IPS-18c (cell line): ENCODE measurements at regions not wholly inside any gene's neighbourhood (a gene's known extent, or its start where the extent isn't known, plus 50 kb on each side); places are given as distances from the start of the nearest gene placed in this dataset.
A peak's percentile ranks its signal among the peaks of the same experiment; 100 is the strongest.

Experiments
- H3K4me3 ChIP-seq: 2 replicates; pipeline ENCODE4 v1.7.0; 2013; ENCODE audit warnings: low read depth, mild to moderate bottlenecking, low read length, moderate library complexity; ENCODE audit not compliant: insufficient read depth
- H3K9me3 ChIP-seq: one replicate; pipeline ENCODE4 v1.6.1; 2013; ENCODE audit warnings: mild to moderate bottlenecking, low read length, moderate library complexity; ENCODE audit not compliant: control insufficient read depth, insufficient read depth

GRCh38 chr14:26233118-26233517, 364.7 kb downstream of the NOVA1 start:
- no peak overlapping the region for H3K4me3 ChIP-seq

GRCh38 chr14:26218861-26219260, 379.0 kb downstream of the NOVA1 start:
- no peaks in the 10 kb centered on the region for H3K9me3 ChIP-seq
- H3K4me3 ChIP-seq = no peak overlapping the region

More at GRCh38 chr14:26233118-26233517, 364.7 kb downstream of the NOVA1 start:
- H3K9me3 ChIP-seq = no peaks in the 10 kb centered on the region

GRCh38 chr14:26217778-26218177, 380.1 kb downstream of the NOVA1 start:
- no peaks in the 10 kb centered on the region for H3K9me3 ChIP-seq
- H3K4me3 ChIP-seq = no peak overlapping the region

GRCh38 chr14:26216786-26217185, 381.0 kb downstream of the NOVA1 start:
- Histone ChIP-seq H3K4me3 (no peak overlapping the region), H3K9me3 (no peaks in the 10 kb centered on the region)

GRCh38 chr14:26213846-26214575, 383.8 kb downstream of the NOVA1 start:
- Histone ChIP-seq H3K4me3 (no peak overlapping the region), H3K9me3 (no peaks in the 10 kb centered on the region)

GRCh38 chr14:26209699-26210098, 388.1 kb downstream of the NOVA1 start:
- Histone ChIP-seq H3K9me3 (no peaks in the 10 kb centered on the region), H3K4me3 (no peak overlapping the region)

- H3K4me3 ChIP-seq = no peak overlapping the region
- no peaks in the 10 kb centered on the region for H3K9me3 ChIP-seq
These were observed 391.2 kb downstream of the NOVA1 start for GRCh38 chr14:26206640-26207039.

- no peaks in the 10 kb centered on the region for H3K9me3 ChIP-seq
- H3K4me3 ChIP-seq = peak overlapping the region; percentile 49
These were observed 392.9 kb downstream of the NOVA1 start for GRCh38 chr14:26204728-26205479.

GRCh38 chr14:26204366-26204727, 393.5 kb downstream of the NOVA1 start:
- no peaks in the 10 kb centered on the region for H3K9me3 ChIP-seq
- no peak overlapping the region; the same call in 1 of the 2 replicates for H3K4me3 ChIP-seq

GRCh38 chr14:26200687-26201086, 397.1 kb downstream of the NOVA1 start:
- no peak overlapping the region for H3K4me3 ChIP-seq
- no peaks in the 10 kb centered on the region for H3K9me3 ChIP-seq

- H3K4me3 ChIP-seq = no peak overlapping the region
- no peaks in the 10 kb centered on the region for H3K9me3 ChIP-seq
These were observed 398.1 kb downstream of the NOVA1 start for GRCh38 chr14:26199590-26200370.

- H3K9me3 ChIP-seq = no peaks in the 10 kb centered on the region
- no peak overlapping the region for H3K4me3 ChIP-seq
These were observed 398.7 kb downstream of the NOVA1 start for GRCh38 chr14:26199096-26199495.

- Histone ChIP-seq H3K9me3 (no peaks in the 10 kb centered on the region), H3K4me3 (no peak overlapping the region)
These were observed 403.0 kb downstream of the NOVA1 start for GRCh38 chr14:26194816-26195215.

GRCh38 chr14:26191671-26192070, 406.2 kb downstream of the NOVA1 start:
- Histone ChIP-seq H3K4me3 (no peak overlapping the region), H3K9me3 (no peaks in the 10 kb centered on the region)

- Histone ChIP-seq H3K4me3 (no peak overlapping the region), H3K9me3 (no peaks in the 10 kb centered on the region)
These were observed 406.7 kb downstream of the NOVA1 start for GRCh38 chr14:26191123-26191522.

- Histone ChIP-seq H3K9me3 (no peaks in the 10 kb centered on the region), H3K4me3 (no peak overlapping the region)
These were observed 407.2 kb downstream of the NOVA1 start for GRCh38 chr14:26190646-26191045.

GRCh38 chr14:26187996-26188620, 409.7 kb downstream of the NOVA1 start:
- H3K4me3 ChIP-seq = no peak overlapping the region
- no peaks in the 10 kb centered on the region for H3K9me3 ChIP-seq
